Prostate gland (tissue), 2 donors: ENCODE measurements at regions not wholly inside any gene's neighbourhood (a gene's known extent, or its start where the extent isn't known, plus 50 kb on each side); places are given as distances from the start of the nearest gene placed in this dataset.

ENCODE experiments used
- CTCF ChIP-seq, 4 experiments: fragments of 200-600 bp in 2 of 4; fragments of 450-650 bp in 2 of 4; sonication (generic) in 2 of 4; IDR thresholded peaks; 1 replicate in 3 of 4; 2 replicates in 1 of 4; pipeline ENCODE4 v1.5.1; 2016 to 2019; ENCODE audit warnings: antibody characterized with exemption in 4 of 4, mild to moderate bottlenecking in 2 of 4, moderate library complexity in 2 of 4
- POLR2A ChIP-seq: fragments of 450-650 bp; IDR thresholded peaks from one replicate; pipeline ENCODE4 v1.6.1; 2016; ENCODE audit warnings: antibody characterized with exemption, mild to moderate bottlenecking
- POLR2AphosphoS5 ChIP-seq: sonication (generic); formaldehyde crosslinking; IDR thresholded peaks from one replicate; pipeline ENCODE4 v1.6.1; 2017; ENCODE audit warnings: antibody characterized with exemption

DNA sequence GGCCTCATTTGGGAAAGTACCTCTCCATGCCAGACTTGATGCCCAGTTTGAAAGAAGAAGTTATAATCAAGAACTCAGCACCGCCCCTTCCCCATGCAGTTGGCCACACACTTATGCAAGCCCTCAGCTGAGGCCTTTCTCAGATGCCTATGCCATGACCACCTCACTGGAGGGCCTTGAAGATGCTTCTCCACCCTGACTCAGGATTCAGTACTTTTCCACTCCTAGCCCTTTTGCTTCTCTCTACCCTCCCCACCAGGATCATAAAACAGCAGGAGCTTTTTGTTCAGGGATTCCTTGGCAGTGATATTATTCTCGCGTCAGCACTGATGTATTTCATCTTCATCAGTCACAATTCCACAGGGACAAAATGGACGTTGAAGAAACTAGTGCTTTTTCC lies 313.5 kb downstream of the PYDC2 start:
- TF ChIP-seq CTCF (IDR thresholded peaks at IDR 0.05): no peak
- no peak for TF ChIP-seq POLR2AphosphoS5
- TF ChIP-seq POLR2A: no peak
